Upper lobe of left lung (tissue), 4 donors: ENCODE measurements at regions not wholly inside any gene's neighbourhood (a gene's known extent, or its start where the extent isn't known, plus 50 kb on each side); places are given as distances from the start of the nearest gene placed in this dataset.

Source experiments
- EP300 ChIP-seq, 4 donors: sonication (generic); formaldehyde crosslinking; IDR thresholded peaks; one replicate each; pipeline ENCODE4 v1.5.1; 2017; ENCODE audit warnings: antibody characterized with exemption in 4 of 4, control low read depth in 2 of 4
- TF ChIP-seq, protein P1 (sequence below), 6 experiments: fragments of 450-650 bp in 4 of 6; fragments of 200-600 bp in 2 of 6; sonication (generic) in 2 of 6; IDR thresholded peaks; one replicate each; pipeline ENCODE4 v1.5.1; 2016 to 2019; ENCODE audit warnings: antibody characterized with exemption in 6 of 6

- TF ChIP-seq, protein P1, sequence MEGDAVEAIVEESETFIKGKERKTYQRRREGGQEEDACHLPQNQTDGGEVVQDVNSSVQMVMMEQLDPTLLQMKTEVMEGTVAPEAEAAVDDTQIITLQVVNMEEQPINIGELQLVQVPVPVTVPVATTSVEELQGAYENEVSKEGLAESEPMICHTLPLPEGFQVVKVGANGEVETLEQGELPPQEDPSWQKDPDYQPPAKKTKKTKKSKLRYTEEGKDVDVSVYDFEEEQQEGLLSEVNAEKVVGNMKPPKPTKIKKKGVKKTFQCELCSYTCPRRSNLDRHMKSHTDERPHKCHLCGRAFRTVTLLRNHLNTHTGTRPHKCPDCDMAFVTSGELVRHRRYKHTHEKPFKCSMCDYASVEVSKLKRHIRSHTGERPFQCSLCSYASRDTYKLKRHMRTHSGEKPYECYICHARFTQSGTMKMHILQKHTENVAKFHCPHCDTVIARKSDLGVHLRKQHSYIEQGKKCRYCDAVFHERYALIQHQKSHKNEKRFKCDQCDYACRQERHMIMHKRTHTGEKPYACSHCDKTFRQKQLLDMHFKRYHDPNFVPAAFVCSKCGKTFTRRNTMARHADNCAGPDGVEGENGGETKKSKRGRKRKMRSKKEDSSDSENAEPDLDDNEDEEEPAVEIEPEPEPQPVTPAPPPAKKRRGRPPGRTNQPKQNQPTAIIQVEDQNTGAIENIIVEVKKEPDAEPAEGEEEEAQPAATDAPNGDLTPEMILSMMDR (IDR thresholded peaks at IDR 0.05), result no peak
- no peak for TF ChIP-seq EP300 (IDR thresholded peaks at IDR 0.05)
Observed at GRCh38 chr6:76814496-76815458, 648.5 kb downstream of the HTR1B start.
